Muscle layer of colon (tissue), 2 donors: ENCODE measurements at regions not wholly inside any gene's neighbourhood (a gene's known extent, or its start where the extent isn't known, plus 50 kb on each side); places are given as distances from the start of the nearest gene placed in this dataset.

Experiments used
- H3K27ac ChIP-seq: one replicate; pipeline ENCODE4 v1.7.0; 2013; ENCODE audit warnings: low read depth, mild to moderate bottlenecking, low read length, moderate library complexity
- H3K27me3 ChIP-seq, 2 donors: one replicate each; pipeline ENCODE4 v1.7.0; 2013; ENCODE audit warnings: low read length in 2 of 2, mild to moderate bottlenecking in 2 of 2; ENCODE audit not compliant: insufficient read depth in 2 of 2, control insufficient read depth in 1 of 2
- H3K36me3 ChIP-seq: one replicate; pipeline ENCODE4 v1.7.0; 2013; ENCODE audit warnings: mild to moderate bottlenecking, low read length; ENCODE audit not compliant: insufficient read depth
- H3K4me1 ChIP-seq: one replicate; pipeline ENCODE4 v1.7.0; 2013; ENCODE audit warnings: mild to moderate bottlenecking, low read length; ENCODE audit not compliant: insufficient read depth
- H3K4me3 ChIP-seq, 2 donors: one replicate each; pipeline ENCODE4 v1.7.0; 2013; ENCODE audit warnings: low read length in 2 of 2, low read depth in 1 of 2, mild to moderate bottlenecking in 1 of 2, moderate library complexity in 1 of 2
- H3K9ac ChIP-seq: one replicate; pipeline ENCODE4 v1.7.0; 2013; ENCODE audit warnings: low read length
- H3K9me3 ChIP-seq: one replicate; pipeline ENCODE4 v1.7.0; 2013; ENCODE audit warnings: mild to moderate bottlenecking, low read length
- donor health status: abdominal sarcoma.
- donor health status: Adenocarcinoma of cecum.

- Histone ChIP-seq H3K9ac (no peak overlapping the region), H3K4me1 (no peaks in the 10 kb centered on the region), H3K27me3 (no peaks in the 10 kb centered on the region), H3K9me3 (no peaks in the 10 kb centered on the region), H3K36me3 (no peaks in the 10 kb centered on the region), H3K4me3 (no peak overlapping the region), H3K27ac (no peak overlapping the region)
Observed at GRCh38 chr13:85742355-85742754, 56.9 kb downstream of the SLITRK6 start.

DNA sequence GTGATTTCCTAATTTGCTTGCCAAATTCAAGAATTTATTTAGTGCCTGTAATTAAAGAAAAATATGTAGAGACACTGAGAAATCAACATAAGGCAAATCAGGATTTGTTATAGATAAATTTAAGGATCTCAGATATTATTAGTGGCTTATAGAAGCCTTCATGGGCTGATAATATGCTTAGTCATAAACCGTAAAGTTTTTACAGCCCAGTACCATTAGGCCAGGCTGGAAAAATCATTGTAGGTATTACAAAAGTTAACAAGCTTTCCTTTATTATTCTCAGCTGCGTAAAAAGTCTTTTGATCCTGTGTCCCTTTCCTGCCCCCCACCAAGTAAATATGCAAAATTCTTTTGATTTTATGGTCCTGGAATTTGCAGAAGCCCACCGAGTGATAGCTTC lies 58.2 kb downstream of the SLITRK6 start:
- Histone ChIP-seq H3K27ac (no peak overlapping the region), H3K4me3 (no peak overlapping the region), H3K27me3 (no peaks in the 10 kb centered on the region)

DNA sequence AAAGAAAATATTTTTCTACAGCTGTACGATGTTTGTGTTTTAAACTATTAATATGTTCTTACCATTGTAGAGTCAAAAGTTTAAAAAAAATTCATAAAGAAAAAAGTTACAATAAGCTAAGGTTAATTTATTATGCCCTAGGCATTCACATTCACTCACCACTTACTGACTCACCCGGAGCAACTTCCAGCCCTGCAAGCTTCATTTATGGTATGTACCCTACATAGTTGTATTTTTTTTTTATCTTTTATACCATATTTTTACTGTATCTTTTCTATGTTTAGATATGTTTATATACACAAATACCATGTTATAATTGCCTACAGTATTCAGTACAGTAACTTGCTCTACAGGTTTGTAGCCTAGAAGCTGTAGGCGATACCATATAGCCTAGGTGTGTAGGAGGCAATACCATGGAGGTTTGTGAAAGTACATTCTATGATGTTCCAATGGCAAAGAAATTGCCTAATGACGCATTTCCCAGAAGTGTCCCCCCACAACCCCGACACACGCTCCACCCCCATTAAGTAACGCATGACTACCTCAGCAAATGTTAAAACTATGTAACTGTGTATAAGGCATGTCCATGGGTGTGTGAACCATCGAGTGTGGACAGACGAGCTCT lies 60.4 kb downstream of the SLITRK6 start:
- no peaks in the 10 kb centered on the region for H3K27me3 ChIP-seq
- no peaks in the 10 kb centered on the region for H3K36me3 ChIP-seq
- H3K27ac ChIP-seq = no peak overlapping the region
- no peaks in the 10 kb centered on the region for H3K4me1 ChIP-seq
- H3K4me3 ChIP-seq = no peak overlapping the region
- H3K9me3 ChIP-seq = no peaks in the 10 kb centered on the region
- no peak overlapping the region for H3K9ac ChIP-seq

More for the DNA sequence above, 58.2 kb downstream of the SLITRK6 start:
- Histone ChIP-seq H3K9me3 (no peaks in the 10 kb centered on the region), H3K36me3 (no peaks in the 10 kb centered on the region), H3K9ac (no peak overlapping the region), H3K4me1 (no peaks in the 10 kb centered on the region)

DNA sequence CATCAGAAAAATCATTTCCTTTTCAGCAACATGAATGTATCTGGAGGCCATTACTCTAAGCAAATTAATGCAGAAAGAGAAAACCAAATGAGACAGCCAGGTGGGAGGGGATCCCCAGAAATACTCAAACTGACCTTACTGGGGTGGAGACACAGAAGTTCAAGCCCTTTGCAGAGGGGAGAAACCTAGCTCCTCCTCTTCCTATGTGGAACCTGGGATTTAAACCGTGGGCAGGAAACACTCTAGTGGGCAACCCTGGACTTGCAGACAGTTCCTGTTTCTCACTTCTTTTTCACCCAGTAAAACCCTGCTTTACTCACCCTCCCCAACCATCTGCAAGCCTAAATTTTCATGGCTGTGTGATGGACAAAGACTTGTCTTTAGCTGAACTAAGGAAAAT lies 61.3 kb downstream of the SLITRK6 start:
- H3K27me3 ChIP-seq = no peaks in the 10 kb centered on the region
- H3K9ac ChIP-seq = no peak overlapping the region
- no peaks in the 10 kb centered on the region for H3K4me1 ChIP-seq
- no peaks in the 10 kb centered on the region for H3K9me3 ChIP-seq
- H3K4me3 ChIP-seq = no peak overlapping the region
- H3K36me3 ChIP-seq = no peaks in the 10 kb centered on the region
- no peak overlapping the region for H3K27ac ChIP-seq

DNA sequence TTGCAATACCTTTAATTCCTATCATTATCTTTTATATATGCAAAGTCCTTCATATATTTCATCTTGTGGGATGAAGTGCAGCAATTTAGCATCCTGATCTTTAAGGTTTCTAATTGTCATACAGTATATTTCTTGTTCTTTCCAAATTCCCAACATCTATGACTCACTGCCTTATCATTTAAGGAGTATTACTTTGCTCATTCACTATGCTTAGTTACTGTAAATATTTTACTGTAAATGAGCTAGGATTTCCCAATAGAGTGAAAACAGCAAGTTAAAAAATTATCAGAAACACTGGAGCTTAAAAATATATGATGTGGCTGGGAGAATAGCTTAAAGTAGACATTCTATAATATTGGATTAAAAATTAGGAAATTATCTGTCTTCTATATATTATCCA lies 69.9 kb downstream of the SLITRK6 start:
- no peaks in the 10 kb centered on the region for H3K36me3 ChIP-seq
- H3K27ac ChIP-seq = no peak overlapping the region
- no peak overlapping the region for H3K4me3 ChIP-seq
- H3K4me1 ChIP-seq = no peaks in the 10 kb centered on the region
- H3K9me3 ChIP-seq = no peaks in the 10 kb centered on the region
- no peak overlapping the region for H3K9ac ChIP-seq
- no peaks in the 10 kb centered on the region for H3K27me3 ChIP-seq

GRCh38 chr13:85728811-85729210 lies 70.4 kb downstream of the SLITRK6 start:
- no peak overlapping the region for H3K9ac ChIP-seq

GRCh38 chr13:85725433-85725832 lies 73.8 kb downstream of the SLITRK6 start:
- no peaks in the 10 kb centered on the region for H3K4me1 ChIP-seq
- H3K4me3 ChIP-seq = no peak overlapping the region
- H3K27ac ChIP-seq = no peak overlapping the region
- H3K9ac ChIP-seq = no peak overlapping the region
- no peaks in the 10 kb centered on the region for H3K9me3 ChIP-seq
- H3K36me3 ChIP-seq = no peaks in the 10 kb centered on the region
- H3K27me3 ChIP-seq = no peaks in the 10 kb centered on the region

More at GRCh38 chr13:85728811-85729210, 70.4 kb downstream of the SLITRK6 start:
- no peaks in the 10 kb centered on the region for H3K36me3 ChIP-seq
- no peaks in the 10 kb centered on the region for H3K27me3 ChIP-seq
- H3K4me3 ChIP-seq = no peak overlapping the region
- H3K27ac ChIP-seq = no peak overlapping the region
- no peaks in the 10 kb centered on the region for H3K4me1 ChIP-seq
- H3K9me3 ChIP-seq = no peaks in the 10 kb centered on the region

DNA sequence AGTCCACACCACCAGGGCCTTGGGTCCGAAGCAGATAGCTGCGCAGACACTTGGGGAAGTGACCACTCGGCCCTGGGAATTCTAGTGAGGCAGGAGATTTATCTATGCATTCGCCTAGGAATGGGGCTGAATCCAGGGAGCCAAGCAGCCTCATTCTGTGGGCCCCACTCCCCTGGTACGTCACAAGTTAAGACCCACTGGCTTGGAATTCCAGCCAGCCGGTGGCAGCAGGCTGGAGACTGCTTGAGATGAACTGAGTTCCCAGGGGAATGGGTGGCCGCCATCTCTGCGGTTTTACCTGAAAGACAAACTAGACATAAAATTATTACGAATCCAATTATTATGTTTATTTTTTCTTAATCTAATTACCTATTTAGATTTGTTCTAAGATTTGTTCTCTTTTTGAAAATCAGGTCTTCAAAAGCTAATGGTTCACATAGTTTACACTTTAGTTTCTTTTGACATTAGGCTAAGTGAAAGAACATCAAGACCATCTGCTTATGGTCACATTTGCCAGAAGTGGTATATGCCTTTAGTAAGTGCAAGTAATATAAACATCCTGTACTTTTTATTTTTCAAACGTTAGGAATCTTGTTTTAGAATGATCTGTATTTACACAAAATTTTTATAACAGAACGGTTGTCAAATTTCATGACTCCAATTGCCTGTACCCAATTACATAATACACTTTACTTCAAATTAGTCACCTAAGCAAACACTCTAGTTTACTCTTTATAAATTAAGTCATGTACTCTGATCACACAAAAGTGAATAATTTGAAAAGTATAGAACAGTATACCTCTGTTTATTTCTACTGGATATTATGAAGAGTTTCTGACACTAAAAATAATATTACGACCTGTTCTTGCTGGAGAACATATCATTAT lies 74.4 kb downstream of the SLITRK6 start:
- no peak overlapping the region for H3K27ac ChIP-seq
- no peaks in the 10 kb centered on the region for H3K4me1 ChIP-seq
- no peak overlapping the region for H3K4me3 ChIP-seq
- H3K9ac ChIP-seq = no peak overlapping the region
- no peaks in the 10 kb centered on the region for H3K9me3 ChIP-seq
- H3K36me3 ChIP-seq = no peaks in the 10 kb centered on the region
- no peaks in the 10 kb centered on the region for H3K27me3 ChIP-seq

DNA sequence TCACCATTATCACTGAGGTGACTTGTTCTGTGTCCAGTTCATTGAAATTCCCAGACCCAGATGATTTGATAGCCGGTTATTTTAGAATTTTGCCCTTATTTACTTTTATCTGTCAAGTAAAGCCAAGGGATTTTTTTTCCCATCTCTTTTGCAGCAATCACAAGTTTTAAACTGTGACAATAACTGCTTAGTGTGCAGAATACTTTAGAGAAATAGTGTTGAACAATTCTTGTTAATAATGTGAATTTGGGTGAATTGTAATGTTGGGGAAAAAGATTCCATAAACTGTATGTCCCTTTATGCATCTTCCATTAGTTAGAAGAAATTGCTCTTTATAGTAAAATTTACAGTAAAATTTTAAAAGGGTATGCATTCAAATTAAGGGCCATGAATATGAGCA lies 79.5 kb downstream of the SLITRK6 start:
- no peaks in the 10 kb centered on the region for H3K9me3 ChIP-seq
- no peak overlapping the region for H3K27ac ChIP-seq
- H3K4me3 ChIP-seq = no peak overlapping the region
- H3K9ac ChIP-seq = no peak overlapping the region
- no peaks in the 10 kb centered on the region for H3K36me3 ChIP-seq
- H3K4me1 ChIP-seq = no peaks in the 10 kb centered on the region
- no peaks in the 10 kb centered on the region for H3K27me3 ChIP-seq

DNA sequence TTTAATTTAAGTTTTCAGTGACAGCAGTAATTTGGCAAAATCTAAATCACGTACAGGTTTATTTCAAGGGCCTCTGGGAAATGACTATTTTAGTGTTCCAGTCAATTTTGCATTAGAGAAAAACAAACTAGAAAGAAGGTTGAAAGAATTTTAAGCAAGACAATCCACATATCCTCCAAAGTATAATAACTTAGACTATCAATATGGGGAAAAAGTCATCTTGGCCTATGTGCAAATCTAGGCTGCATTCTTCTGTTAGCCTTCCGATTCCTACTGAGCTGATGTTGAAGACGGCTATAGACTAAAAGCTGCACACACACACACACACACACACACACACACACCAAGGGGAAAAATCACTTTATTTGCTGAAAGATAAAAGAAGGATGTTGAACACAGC lies 81.3 kb downstream of the SLITRK6 start:
- no peaks in the 10 kb centered on the region for H3K4me1 ChIP-seq
- H3K36me3 ChIP-seq = no peaks in the 10 kb centered on the region
- no peak overlapping the region for H3K9ac ChIP-seq
- no peaks in the 10 kb centered on the region for H3K9me3 ChIP-seq
- no peaks in the 10 kb centered on the region for H3K27me3 ChIP-seq
- H3K4me3 ChIP-seq = no peak overlapping the region
- no peak overlapping the region for H3K27ac ChIP-seq

DNA sequence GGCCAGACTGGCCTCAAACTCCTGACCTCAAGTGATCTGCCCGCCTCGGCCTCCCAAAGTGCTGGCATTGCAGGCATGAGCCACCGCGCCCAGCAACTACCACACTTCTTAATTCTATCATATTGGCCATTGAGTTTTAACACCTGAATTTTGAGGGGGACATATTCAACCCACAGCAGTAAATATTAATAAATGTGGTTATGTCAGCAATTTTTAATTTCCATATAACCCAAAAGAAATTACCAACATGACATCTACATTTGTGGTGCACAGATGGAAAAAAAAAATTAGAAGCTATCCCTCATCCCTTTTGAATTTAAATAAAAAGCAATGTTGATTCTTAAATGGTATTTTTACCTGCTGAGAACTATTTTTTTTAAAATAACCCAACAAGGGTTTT lies 88.7 kb downstream of the SLITRK6 start:
- Histone ChIP-seq H3K9me3 (no peaks in the 10 kb centered on the region), H3K27ac (no peak overlapping the region), H3K27me3 (no peaks in the 10 kb centered on the region), H3K4me1 (no peaks in the 10 kb centered on the region), H3K9ac (no peak overlapping the region), H3K4me3 (no peak overlapping the region), H3K36me3 (no peaks in the 10 kb centered on the region)

DNA sequence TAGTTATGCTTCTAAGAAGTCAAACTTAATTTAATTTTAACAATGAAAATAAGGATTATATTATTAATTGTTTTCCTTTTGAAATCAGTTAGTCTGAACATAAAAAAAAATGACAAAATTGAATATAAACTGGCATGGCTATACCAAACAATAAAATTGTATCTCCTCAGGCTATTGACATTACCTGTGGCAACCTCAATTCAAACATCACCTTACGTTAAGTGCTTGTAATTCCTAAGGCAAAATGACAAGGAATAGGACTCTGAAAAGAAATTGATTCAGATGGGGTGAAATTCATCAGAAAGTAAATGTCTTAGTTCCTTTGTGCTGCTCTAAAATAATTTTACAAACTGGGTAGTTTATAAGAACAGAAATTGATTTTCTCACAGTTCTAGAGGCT lies 89.5 kb downstream of the SLITRK6 start:
- H3K27ac ChIP-seq = no peak overlapping the region
- H3K9ac ChIP-seq = no peak overlapping the region
- H3K36me3 ChIP-seq = no peaks in the 10 kb centered on the region
- no peaks in the 10 kb centered on the region for H3K27me3 ChIP-seq
- H3K4me3 ChIP-seq = no peak overlapping the region
- no peaks in the 10 kb centered on the region for H3K9me3 ChIP-seq
- no peaks in the 10 kb centered on the region for H3K4me1 ChIP-seq
